ENCODE measurements at regions not wholly inside any gene's neighbourhood (a gene's known extent, or its start where the extent isn't known, plus 50 kb on each side); places are given as distances from the start of the nearest gene placed in this dataset.

DNA sequence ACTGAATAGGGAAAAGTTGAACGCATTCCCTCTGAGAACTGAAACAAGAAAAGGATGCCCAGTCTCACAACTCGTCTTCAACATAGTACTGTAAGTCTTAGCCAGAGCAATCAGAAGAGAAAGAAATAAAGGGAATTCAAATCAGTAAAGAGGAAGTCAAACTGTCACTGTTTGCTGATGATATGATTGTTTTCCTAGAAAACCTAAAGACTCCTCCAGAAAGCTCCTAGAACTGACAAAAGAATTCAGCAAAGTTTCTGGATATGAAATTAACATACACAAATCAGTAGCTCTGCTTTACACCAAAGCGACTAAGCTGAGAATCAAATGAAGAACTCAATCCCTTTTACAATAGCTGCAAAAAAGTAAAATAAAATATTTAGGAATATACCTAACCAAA is 471.2 kb upstream of the CNTN5 start:
- no peak overlapping the region for H3K27ac ChIP-seq (ENCODE audit: extremely low read depth, low read depth, low read length)
- ChIA-PET POLR2A (no interaction called here), CTCF (ENCODE audit: low intra/inter-chr PET ratio) (no interaction called here)
- H3K36me3 ChIP-seq (ENCODE audit: control insufficient read depth, insufficient read depth, low read length): no peaks in the 10 kb centered on the region
- WGBS (ENCODE audit: insufficient coverage, low coverage, missing lambda C conversion rate): 16% methylated on average over 3 of the region's 3 CpGs
- H3K9me3 ChIP-seq (replicated peaks; ENCODE audit: control insufficient read depth, insufficient read depth, low read depth, low read length): 0 out of 2 replicates have a peak, but pooled peaks cover 4% of the 10 kb centered on the region
- no peak for ATAC-seq
- H3K79me2 ChIP-seq (ENCODE audit: control insufficient read depth, insufficient read depth, low read length): no peaks in the 10 kb centered on the region
- no peak for FAIRE-seq
- H3K4me1 ChIP-seq (replicated peaks in 1 of 2; ENCODE audit: control insufficient read depth in 2 of 2, insufficient read depth in 2 of 2, low read length in 2 of 2): no peaks in the 10 kb centered on the region
- no peaks in the 10 kb centered on the region for H3K9me1 ChIP-seq (ENCODE audit: control insufficient read depth, insufficient read depth, low read length)
- no peak overlapping the region for H3K4me3 ChIP-seq
- H2AFZ ChIP-seq (ENCODE audit: low read depth, low read length): no peak overlapping the region
- no peak overlapping the region for H3K4me2 ChIP-seq (ENCODE audit: insufficient read depth, low read length)
- intact Hi-C loops (cut with micrococcal nuclease) (no loop called here), in situ Hi-C loops (cut with MboI) (no loop called here)
- no peak overlapping the region for H3K9ac ChIP-seq (ENCODE audit: insufficient read depth in 1 of 2, low read depth in 2 of 2, low read length in 2 of 2)
- DNase-seq (ENCODE audit: extremely low read depth in 1 of 4, low spot score in 3 of 4): no peak
- no TSS peak for BruUV-seq (replicated peaks)
- TF ChIP-seq ARNT (IDR thresholded peaks at IDR 0.05) (peak in 1 of 2 experiments; percentile 91; a peak in 2 of 4 replicates), TEAD4 (IDR thresholded peaks at IDR 0.05; ENCODE audit: low read length) (peak; percentile 15; the same call in 1 of the 2 replicates), TEAD4 (CRISPR knock-in tag; IDR thresholded peaks at IDR 0.05; ENCODE audit: borderline replicate concordance) (no peak), HDAC1 (IDR thresholded peaks at IDR 0.05) (peak in 1 of 2 experiments; percentile 36; a peak in 1 of 4 replicates), CBFA2T3 (IDR thresholded peaks at IDR 0.05) (peak; percentile 21; the same call in 1 of the 2 replicates), SPI1 (IDR thresholded peaks at IDR 0.05; ENCODE audit: borderline replicate concordance, low read depth, low read length) (0 out of 2 replicates have a peak, but pooled peaks have one; percentile 8), NONO (IDR thresholded peaks at IDR 0.05; ENCODE audit: low read depth in 2 of 2, low read length in 1 of 2) (no peak), NCOA4 (IDR thresholded peaks at IDR 0.05; ENCODE audit: partially characterized antibody) (no peak), KDM1A (IDR thresholded peaks at IDR 0.05) (peak; percentile 11 to 51; a peak in 1 of 4 replicates), MEIS2 (IDR thresholded peaks at IDR 0.05; ENCODE audit: partially characterized antibody) (peak; percentile 18), ARID1B (IDR thresholded peaks at IDR 0.05) (peak; percentile 56; the same call in 1 of the 2 replicates), SOX6 (IDR thresholded peaks at IDR 0.05) (peak; percentile 30; the same call in 1 of the 2 replicates), ZZZ3 (IDR thresholded peaks at IDR 0.05) (no peak)
- TF ChIP-seq, protein P1, sequence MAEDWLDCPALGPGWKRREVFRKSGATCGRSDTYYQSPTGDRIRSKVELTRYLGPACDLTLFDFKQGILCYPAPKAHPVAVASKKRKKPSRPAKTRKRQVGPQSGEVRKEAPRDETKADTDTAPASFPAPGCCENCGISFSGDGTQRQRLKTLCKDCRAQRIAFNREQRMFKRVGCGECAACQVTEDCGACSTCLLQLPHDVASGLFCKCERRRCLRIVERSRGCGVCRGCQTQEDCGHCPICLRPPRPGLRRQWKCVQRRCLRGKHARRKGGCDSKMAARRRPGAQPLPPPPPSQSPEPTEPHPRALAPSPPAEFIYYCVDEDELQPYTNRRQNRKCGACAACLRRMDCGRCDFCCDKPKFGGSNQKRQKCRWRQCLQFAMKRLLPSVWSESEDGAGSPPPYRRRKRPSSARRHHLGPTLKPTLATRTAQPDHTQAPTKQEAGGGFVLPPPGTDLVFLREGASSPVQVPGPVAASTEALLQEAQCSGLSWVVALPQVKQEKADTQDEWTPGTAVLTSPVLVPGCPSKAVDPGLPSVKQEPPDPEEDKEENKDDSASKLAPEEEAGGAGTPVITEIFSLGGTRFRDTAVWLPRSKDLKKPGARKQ (CRISPR knock-in tag; IDR thresholded peaks at IDR 0.05): no peak
- TF ChIP-seq, protein P2, sequence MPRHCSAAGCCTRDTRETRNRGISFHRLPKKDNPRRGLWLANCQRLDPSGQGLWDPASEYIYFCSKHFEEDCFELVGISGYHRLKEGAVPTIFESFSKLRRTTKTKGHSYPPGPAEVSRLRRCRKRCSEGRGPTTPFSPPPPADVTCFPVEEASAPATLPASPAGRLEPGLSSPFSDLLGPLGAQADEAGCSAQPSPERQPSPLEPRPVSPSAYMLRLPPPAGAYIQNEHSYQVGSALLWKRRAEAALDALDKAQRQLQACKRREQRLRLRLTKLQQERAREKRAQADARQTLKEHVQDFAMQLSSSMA (CRISPR knock-in tag; IDR thresholded peaks at IDR 0.05): no peak
- H4K20me1 ChIP-seq (replicated peaks; ENCODE audit: control insufficient read depth, insufficient read depth, low read length): no peaks in the 10 kb centered on the region
- no peaks in the 10 kb centered on the region for H3K27me3 ChIP-seq (ENCODE audit: control insufficient read depth in 2 of 2, insufficient read depth in 2 of 2, low read length in 2 of 2)

Data from K562 (cell line).